B cell (primary cell): ENCODE measurements at regions not wholly inside any gene's neighbourhood (a gene's known extent, or its start where the extent isn't known, plus 50 kb on each side); places are given as distances from the start of the nearest gene placed in this dataset.

ENCODE experiments used
- ATAC-seq: fragments of 200-7000 bp; cut with Tn5 transposase; one replicate; pipeline ENCODE4 v1.10.0; 2021; ENCODE audit warnings: low read depth, mild to moderate bottlenecking, moderate number of reproducible peaks, moderate library complexity
- CTCF ChIA-PET: fragments of 350-600 bp; sonication (Branson Sonifier 250); formaldehyde crosslinking; loops from one replicate; lab custom pipeline; 2021; ENCODE audit warnings: antibody characterized with exemption, inconsistent platforms; lab: Charles Lee
- POLR2A ChIA-PET: fragments of 350-600 bp; sonication (Branson Sonifier 250); formaldehyde crosslinking; loops from one replicate; lab custom pipeline; 2021; ENCODE audit warnings: antibody characterized with exemption; lab: Charles Lee
- DNase-seq: peaks from one replicate; pipeline ENCODE4 v3.0.0; 2013
- H2AFZ ChIP-seq: 2 replicates; pipeline ENCODE4 v1.6.1; 2012; ENCODE audit warnings: mild to moderate bottlenecking, low read depth, low read length; ENCODE audit not compliant: insufficient read depth, poor library complexity, severe bottlenecking
- H3K27ac ChIP-seq, 2 donors: 1 replicate in 1 of 2; 2 replicates in 1 of 2; pipeline ENCODE4 v1.5.1; 2012 to 2013; ENCODE audit warnings: low read length in 2 of 2, mild to moderate bottlenecking in 2 of 2, moderate library complexity in 1 of 2
- H3K27me3 ChIP-seq, 4 experiments: fragments of 200-600 bp in 1 of 4; sonication (generic) in 1 of 4; replicated peaks in 1 of 4; 1 replicate in 2 of 4; 2 replicates in 2 of 4; pipeline versions ENCODE4 v1.6.1 to v1.7.0; 2013 to 2016; ENCODE audit warnings: low read length in 3 of 4, mild to moderate bottlenecking in 2 of 4, mixed read lengths in 1 of 4, moderate library complexity in 1 of 4; ENCODE audit not compliant: insufficient read depth in 4 of 4, control insufficient read depth in 3 of 4; ENCODE audit errors: control extremely low read depth in 1 of 4
- H3K36me3 ChIP-seq, 2 experiments: replicated peaks in 1 of 2; 1 replicate in 1 of 2; 2 replicates in 1 of 2; pipeline versions ENCODE4 v1.6.1 to v1.7.1; 2013; ENCODE audit warnings: low read length in 1 of 2; ENCODE audit not compliant: insufficient read depth in 2 of 2, control insufficient read depth in 1 of 2; ENCODE audit errors: control extremely low read depth in 1 of 2, extremely low read depth in 1 of 2
- H3K4me1 ChIP-seq, 2 donors: fragments of 200-600 bp in 1 of 2; sonication (generic) in 1 of 2; 1 replicate in 1 of 2; 2 replicates in 1 of 2; pipeline versions ENCODE4 v1.5.1 to v1.6.1; 2013 to 2017; ENCODE audit warnings: low read length in 2 of 2; ENCODE audit not compliant: control insufficient read depth in 2 of 2, insufficient read depth in 2 of 2
- H3K4me2 ChIP-seq: replicated peaks from 2 replicates; pipeline ENCODE3; 2012; ENCODE audit warnings: mild to moderate bottlenecking, low read depth, low read length; ENCODE audit not compliant: poor library complexity, severe bottlenecking
- H3K4me3 ChIP-seq, 5 experiments: fragments of 200-600 bp in 1 of 5; sonication (generic) in 1 of 5; 1 replicate in 3 of 5; 2 replicates in 2 of 5; pipeline versions ENCODE4 v1.5.1 to v1.7.0; 2011 to 2016; ENCODE audit warnings: low read length in 4 of 5, mild to moderate bottlenecking in 4 of 5, low read depth in 2 of 5, control low read depth in 1 of 5, moderate library complexity in 1 of 5; ENCODE audit not compliant: insufficient read depth in 1 of 5; ENCODE audit errors: control extremely low read depth in 1 of 5, extremely low read depth in 1 of 5
- H3K79me2 ChIP-seq: fragments of 200-600 bp; sonication (generic); one replicate; pipeline ENCODE4 v1.6.0; 2016; ENCODE audit warnings: low read length; ENCODE audit not compliant: control insufficient read depth, insufficient read depth
- H3K9ac ChIP-seq: fragments of 200-600 bp; sonication (generic); 2 replicates; pipeline ENCODE4 v1.6.1; 2017; ENCODE audit warnings: mild to moderate bottlenecking, low read length, moderate library complexity
- H3K9me3 ChIP-seq, 3 donors: one replicate each; pipeline versions ENCODE4 v1.6.1 to v1.7.1; 2013; ENCODE audit warnings: low read length in 2 of 3; ENCODE audit not compliant: control insufficient read depth in 2 of 3, insufficient read depth in 1 of 3; ENCODE audit errors: control extremely low read depth in 1 of 3
- H4K20me1 ChIP-seq: 2 replicates; pipeline ENCODE4 v1.6.0; 2012; ENCODE audit warnings: mild to moderate bottlenecking, low read length; ENCODE audit not compliant: insufficient read depth, control insufficient read depth, poor library complexity, severe bottlenecking
- H3K27ac Mint-ChIP-seq: one replicate; pipeline ENCODE4 v1.8.0; 2021; ENCODE audit warnings: mixed read lengths
- H3K27me3 Mint-ChIP-seq: one replicate; pipeline ENCODE4 v1.8.0; 2021; ENCODE audit warnings: mixed read lengths
- H3K4me1 Mint-ChIP-seq: one replicate; pipeline ENCODE4 v1.8.0; 2021; ENCODE audit warnings: mixed read lengths
- H3K4me3 Mint-ChIP-seq: one replicate; pipeline ENCODE4 v1.8.0; 2021; ENCODE audit warnings: mixed read lengths
- H3K9me3 Mint-ChIP-seq: one replicate; pipeline ENCODE4 v1.8.0; 2022; ENCODE audit warnings: mixed read lengths; ENCODE audit not compliant: insufficient read depth
- CTCF ChIP-seq: fragments of 200-600 bp; IDR thresholded peaks from one replicate; pipeline ENCODE4 v1.8.0; 2022; ENCODE audit warnings: antibody characterized with exemption, mild to moderate bottlenecking
- EZH2 ChIP-seq: IDR thresholded peaks from 2 replicates; pipeline ENCODE4 v1.6.1; 2012; ENCODE audit warnings: borderline replicate concordance, low read depth, mild to moderate bottlenecking, moderate library complexity, low read length; ENCODE audit not compliant: insufficient read depth, poor library complexity, severe bottlenecking
- WGBS: methylation state at CpG from one replicate; pipeline ENCODE4 v1.1.5; 2013; ENCODE audit warnings: missing lambda C conversion rate; ENCODE audit not compliant: insufficient coverage; 5-methylcytosine and 5-hydroxymethylcytosine counted together
- intact Hi-C: fragments of 100-400 bp; cut with micrococcal nuclease; formaldehyde crosslinking; loops from one replicate; pipeline ENCODE4 v1.10.0; 2022

- Mint-ChIP-seq H3K4me1 (no peaks in the 10 kb centered on the region), H3K27ac (no peak overlapping the region), H3K4me3 (no peak overlapping the region), H3K9me3 (no peaks in the 10 kb centered on the region), H3K27me3 (no peaks in the 10 kb centered on the region)
- POLR2A ChIA-PET, result no interaction called here
- H4K20me1 ChIP-seq, result no peaks in the 10 kb centered on the region
- TF ChIP-seq EZH2 (no peak), CTCF (no peak)
- DNase-seq (no peak), ATAC-seq (no peak)
- no peak overlapping the region for H3K27ac ChIP-seq
- H3K27me3 ChIP-seq, result no peaks in the 10 kb centered on the region
- H3K9ac ChIP-seq, result no peak overlapping the region
- no peak overlapping the region for H3K4me2 ChIP-seq
- no peaks in the 10 kb centered on the region for H3K79me2 ChIP-seq
- H2AFZ ChIP-seq, result no peak overlapping the region
- H3K4me1 ChIP-seq, result no peaks in the 10 kb centered on the region
- no peak overlapping the region for H3K4me3 ChIP-seq
- no peaks in the 10 kb centered on the region for H3K36me3 ChIP-seq
- CTCF ChIA-PET, result no interaction called here
- intact Hi-C loops, result no loop called here
- peaks cover 0 to 5% (median 0%) of the 10 kb centered on the region in 3 donors for H3K9me3 ChIP-seq
Measured at GRCh38 chr10:84903320-84903719, 574.9 kb downstream of the CCSER2 start.

DNA sequence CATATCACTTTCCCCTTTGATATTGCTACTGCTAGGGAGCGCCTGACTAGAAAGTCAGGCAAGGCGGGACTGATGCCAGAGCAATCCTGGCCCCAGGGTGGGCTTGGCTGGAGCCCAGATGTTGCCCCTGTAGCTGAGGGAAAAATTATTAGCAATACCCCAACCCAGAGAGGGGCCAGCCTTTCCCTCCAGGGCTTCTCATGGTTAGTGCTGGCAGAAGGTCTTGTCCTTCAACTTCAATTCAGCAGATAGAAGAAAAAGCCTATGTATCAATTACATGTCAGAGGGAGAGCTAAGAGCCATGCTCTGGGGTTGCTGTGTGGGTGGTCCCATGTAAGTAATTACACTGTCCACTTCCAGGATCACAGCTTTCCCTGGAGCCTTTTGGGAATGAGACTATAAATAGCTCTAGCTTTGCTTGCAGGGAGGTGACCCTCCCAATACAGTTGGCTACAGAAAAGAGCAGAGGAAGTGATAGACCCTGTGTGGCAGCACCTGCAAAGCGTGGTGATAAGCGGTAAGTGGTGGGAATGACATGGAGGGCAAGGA, 579.1 kb downstream of the CCSER2 start:
- Mint-ChIP-seq H3K9me3 (no peaks in the 10 kb centered on the region), H3K4me3 (no peak overlapping the region), H3K27ac (no peak overlapping the region), H3K27me3 (no peaks in the 10 kb centered on the region), H3K4me1 (no peaks in the 10 kb centered on the region)
- WGBS, result 96% methylated on average over 4 of the region's 4 CpGs
- Histone ChIP-seq H3K4me1 (no peaks in the 10 kb centered on the region), H3K27me3 (no peaks in the 10 kb centered on the region), H3K79me2 (no peaks in the 10 kb centered on the region), H3K9ac (no peak overlapping the region), H2AFZ (no peak overlapping the region), H3K4me2 (no peak overlapping the region), H4K20me1 (no peaks in the 10 kb centered on the region), H3K9me3 (peaks cover 0 to 5% (median 0%) of the 10 kb centered on the region in 3 donors), H3K27ac (no peak overlapping the region), H3K36me3 (no peaks in the 10 kb centered on the region), H3K4me3 (no peak overlapping the region)
- ChIA-PET POLR2A (no interaction called here), CTCF (no interaction called here)
- intact Hi-C loops, result no loop called here
- DNase-seq (no peak), ATAC-seq (no peak)
- no peak for TF ChIP-seq EZH2
- TF ChIP-seq CTCF, result no peak
